Naive thymus-derived CD4-positive, alpha-beta T cell (primary cell): ENCODE measurements at regions not wholly inside any gene's neighbourhood (a gene's known extent, or its start where the extent isn't known, plus 50 kb on each side); places are given as distances from the start of the nearest gene placed in this dataset.

Experiments
- ATAC-seq: fragments of 150-1000 bp; cut with Tn5 transposase; 2 replicates; pipeline ENCODE4 v1.10.0; 2021; ENCODE audit warnings: mild to moderate bottlenecking, moderate library complexity
- CTCF ChIA-PET: fragments of 350-600 bp; sonication (Branson Sonifier 250); formaldehyde crosslinking; loops from one replicate; lab custom pipeline; 2021; ENCODE audit warnings: antibody characterized with exemption; lab: Charles Lee
- POLR2A ChIA-PET: fragments of 350-600 bp; sonication (Branson Sonifier 250); formaldehyde crosslinking; loops from one replicate; lab custom pipeline; 2021; ENCODE audit warnings: antibody characterized with exemption, inconsistent platforms; lab: Charles Lee
- DNase-seq, 9 donors: peaks; one replicate each; pipeline versions ENCODE4 v3.0.0 to v3.0.0-alpha.2; 2020 to 2022; ENCODE audit warnings: mixed read lengths in 1 of 9
- H3K27ac ChIP-seq: one replicate; pipeline ENCODE4 v1.7.0; 2013; ENCODE audit warnings: mild to moderate bottlenecking, low read depth, low read length, moderate library complexity
- H3K27me3 ChIP-seq, 2 donors: one replicate each; pipeline ENCODE4 v1.7.0; 2013; ENCODE audit warnings: low read length in 2 of 2, mild to moderate bottlenecking in 2 of 2, moderate library complexity in 2 of 2; ENCODE audit not compliant: control insufficient read depth in 2 of 2, insufficient read depth in 2 of 2
- H3K36me3 ChIP-seq, 3 experiments: 1 replicate in 2 of 3; 2 replicates in 1 of 3; pipeline ENCODE4 v1.7.0; 2013; ENCODE audit warnings: low read length in 3 of 3, mild to moderate bottlenecking in 3 of 3, moderate library complexity in 1 of 3; ENCODE audit not compliant: insufficient read depth in 3 of 3, control insufficient read depth in 2 of 3
- H3K4me1 ChIP-seq, 2 donors: one replicate each; pipeline ENCODE4 v1.7.0; 2013; ENCODE audit warnings: low read length in 2 of 2, mild to moderate bottlenecking in 2 of 2, moderate library complexity in 1 of 2; ENCODE audit not compliant: control insufficient read depth in 2 of 2, insufficient read depth in 2 of 2
- H3K4me3 ChIP-seq: 2 replicates; pipeline ENCODE4 v1.7.0; 2013; ENCODE audit warnings: mild to moderate bottlenecking, low read length
- H3K9me3 ChIP-seq, 3 experiments: 1 replicate in 2 of 3; 2 replicates in 1 of 3; pipeline ENCODE4 v1.7.0; 2013; ENCODE audit warnings: low read length in 3 of 3; ENCODE audit not compliant: control insufficient read depth in 2 of 3
- H3K27ac Mint-ChIP-seq, 9 donors: one replicate each; pipeline ENCODE4 v1.8.0; 2020 to 2022; ENCODE audit warnings: mixed read lengths in 9 of 9, mild to moderate bottlenecking in 8 of 9, moderate library complexity in 5 of 9, inconsistent platforms in 2 of 9
- H3K27me3 Mint-ChIP-seq, 5 donors: one replicate each; pipeline ENCODE4 v1.8.0; 2021 to 2022; ENCODE audit warnings: mixed read lengths in 5 of 5, mild to moderate bottlenecking in 1 of 5
- H3K36me3 Mint-ChIP-seq, 5 donors: one replicate each; pipeline ENCODE4 v1.8.0; 2020 to 2022; ENCODE audit warnings: mixed read lengths in 5 of 5, mild to moderate bottlenecking in 3 of 5, inconsistent platforms in 1 of 5
- H3K4me1 Mint-ChIP-seq, 7 donors: one replicate each; pipeline ENCODE4 v1.8.0; 2020 to 2022; ENCODE audit warnings: mixed read lengths in 7 of 7, mild to moderate bottlenecking in 3 of 7, inconsistent platforms in 1 of 7
- H3K4me3 Mint-ChIP-seq, 10 donors: one replicate each; pipeline ENCODE4 v1.8.0; 2020 to 2022; ENCODE audit warnings: mild to moderate bottlenecking in 10 of 10, mixed read lengths in 10 of 10, moderate library complexity in 6 of 10, inconsistent platforms in 2 of 10
- H3K9me3 Mint-ChIP-seq, 11 donors: one replicate each; pipeline ENCODE4 v1.8.0; 2020 to 2022; ENCODE audit warnings: mixed read lengths in 11 of 11, mild to moderate bottlenecking in 4 of 11, inconsistent platforms in 1 of 11, moderate library complexity in 1 of 11
- intact Hi-C, 2 donors: fragments of 100-400 bp; cut with micrococcal nuclease; formaldehyde crosslinking; loops; one replicate each; pipeline ENCODE4 v1.15.1; 2023

DNA sequence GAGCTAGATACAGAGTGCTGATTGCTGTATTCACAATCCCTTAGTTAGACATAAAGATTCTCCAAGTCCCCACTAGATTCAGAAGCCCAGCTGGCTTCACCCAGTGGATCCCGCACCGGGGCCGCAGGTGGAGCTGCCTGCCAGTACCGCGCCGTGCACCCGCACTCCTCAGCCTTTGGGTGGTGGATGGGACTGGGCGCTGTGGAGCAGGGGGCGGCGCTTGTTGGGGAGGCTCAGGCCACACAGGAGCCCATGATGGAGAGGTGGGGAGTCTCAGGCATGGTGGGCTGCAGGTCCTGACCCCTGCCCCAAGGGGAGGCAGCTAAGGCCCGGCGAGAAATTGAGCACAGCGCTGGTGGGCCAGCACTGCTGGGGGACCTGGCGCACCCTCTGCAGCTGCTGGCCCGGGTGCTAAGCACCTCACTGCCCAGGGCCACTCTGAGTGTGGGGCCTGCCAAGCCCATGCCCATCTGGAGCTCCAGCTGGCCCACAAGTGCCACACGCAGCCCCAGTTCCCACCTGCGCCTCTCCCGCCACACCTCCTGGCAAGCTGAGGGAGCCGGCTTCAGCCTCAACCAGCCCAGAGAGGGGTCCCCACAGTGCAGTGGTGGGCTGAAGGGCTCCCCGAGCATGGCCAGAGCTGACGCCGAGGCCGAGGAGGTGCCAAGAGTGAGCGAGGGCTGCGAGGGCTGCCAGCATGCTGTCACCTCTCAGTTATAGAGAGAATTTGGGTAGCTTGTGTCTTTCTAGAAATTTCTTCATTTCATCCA, 417.6 kb downstream of the METTL15 start:
- H3K4me1 Mint-ChIP-seq, result no peaks in the 10 kb centered on the region
- POLR2A ChIA-PET, result no interaction called here

DNA sequence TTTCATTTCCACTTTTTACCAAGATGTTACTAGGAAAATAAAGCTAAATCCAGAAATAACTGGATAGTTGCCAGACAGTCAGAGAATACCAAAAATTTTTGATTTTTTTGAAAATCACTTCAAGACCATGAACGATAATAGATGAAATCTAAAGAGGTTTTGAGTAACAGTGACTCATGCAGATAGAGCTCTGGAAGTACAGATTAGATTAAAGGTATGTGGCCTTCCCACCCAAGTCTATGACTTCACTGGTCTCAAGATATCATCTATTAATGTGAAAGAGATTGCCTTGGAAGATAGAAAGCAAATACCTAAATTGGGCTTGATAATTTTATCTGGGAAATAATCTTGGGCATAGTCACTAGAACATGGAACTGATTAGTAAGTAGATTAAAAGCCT, 415.9 kb downstream of the METTL15 start:
- ChIA-PET CTCF (no interaction called here), POLR2A (no interaction called here)
- ATAC-seq, result no peak
- H3K27ac ChIP-seq, result no peak overlapping the region
- Mint-ChIP-seq H3K4me3 (no peak overlapping the region), H3K9me3 (peaks cover 4 to 30% (median 18%) of the 10 kb centered on the region in 11 donors), H3K27ac (no peak overlapping the region), H3K27me3 (no peaks in the 10 kb centered on the region), H3K36me3 (peaks cover 0 to 9% (median 3%) of the 10 kb centered on the region in 5 donors), H3K4me1 (no peaks in the 10 kb centered on the region)
- H3K4me1 ChIP-seq, result no peaks in the 10 kb centered on the region
- H3K27me3 ChIP-seq, result no peaks in the 10 kb centered on the region
- no peaks in the 10 kb centered on the region for H3K36me3 ChIP-seq
- intact Hi-C loops, result no loop called here
- no peak overlapping the region for H3K4me3 ChIP-seq
- DNase-seq, result no peak
- no peaks in the 10 kb centered on the region for H3K9me3 ChIP-seq

More for the DNA sequence above, 417.6 kb downstream of the METTL15 start:
- ATAC-seq (no peak), DNase-seq (no peak)
- Mint-ChIP-seq H3K9me3 (peaks cover 4 to 30% (median 18%) of the 10 kb centered on the region in 11 donors), H3K27me3 (no peaks in the 10 kb centered on the region), H3K36me3 (peaks cover 0 to 9% (median 3%) of the 10 kb centered on the region in 5 donors), H3K4me3 (no peak overlapping the region), H3K27ac (no peak overlapping the region)
- Histone ChIP-seq H3K27me3 (no peaks in the 10 kb centered on the region), H3K4me1 (no peaks in the 10 kb centered on the region), H3K36me3 (no peaks in the 10 kb centered on the region), H3K4me3 (no peak overlapping the region), H3K27ac (no peak overlapping the region), H3K9me3 (no peaks in the 10 kb centered on the region)
- CTCF ChIA-PET, result no interaction called here
- intact Hi-C loops, result loop anchor here in 1 of 2 donors (5.0 kb wide), 1 partner anchor 689 kb away; no protein-coding TSS in a partner anchor

- Mint-ChIP-seq H3K4me3 (no peak overlapping the region), H3K27me3 (no peaks in the 10 kb centered on the region), H3K36me3 (peaks cover 0 to 4% (median 0%) of the 10 kb centered on the region in 5 donors), H3K27ac (no peak overlapping the region), H3K9me3 (peaks cover 4 to 20% (median 12%) of the 10 kb centered on the region in 11 donors), H3K4me1 (no peaks in the 10 kb centered on the region)
- Histone ChIP-seq H3K27me3 (no peaks in the 10 kb centered on the region), H3K9me3 (no peaks in the 10 kb centered on the region), H3K27ac (no peak overlapping the region), H3K4me1 (no peaks in the 10 kb centered on the region), H3K4me3 (no peak overlapping the region), H3K36me3 (no peaks in the 10 kb centered on the region)
- intact Hi-C loops, result no loop called here
- POLR2A ChIA-PET, result no interaction called here
- CTCF ChIA-PET, result no interaction called here
- DNase-seq (no peak), ATAC-seq (no peak)
Observed at GRCh38 chr11:28521075-28521474, 412.9 kb downstream of the METTL15 start.

DNA sequence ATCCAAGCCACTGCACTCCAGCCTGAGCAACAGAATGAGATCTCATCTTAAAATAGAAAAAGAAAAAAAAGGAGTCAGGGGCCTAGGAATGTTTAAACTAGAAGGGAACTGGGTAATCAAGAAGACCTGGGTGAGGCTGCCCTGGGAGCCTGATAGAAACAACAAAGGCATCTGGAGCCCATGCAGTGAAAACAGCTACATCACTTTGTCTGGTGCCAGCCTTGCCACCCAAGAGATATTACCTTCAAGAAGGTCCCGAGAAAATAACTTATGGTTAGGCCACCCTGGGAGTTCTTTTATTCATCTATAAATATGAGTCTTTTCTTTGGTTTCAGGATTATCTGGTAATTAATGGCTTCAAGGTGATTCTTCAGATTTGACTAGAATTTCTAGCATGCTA, 412.1 kb downstream of the METTL15 start:
- Mint-ChIP-seq H3K4me1 (no peaks in the 10 kb centered on the region), H3K4me3 (no peak overlapping the region), H3K27me3 (no peaks in the 10 kb centered on the region), H3K9me3 (peaks cover 2 to 17% (median 9%) of the 10 kb centered on the region in 11 donors), H3K36me3 (peaks cover 0 to 4% (median 0%) of the 10 kb centered on the region in 5 donors), H3K27ac (no peak overlapping the region)
- H3K36me3 ChIP-seq, result no peaks in the 10 kb centered on the region
- H3K4me1 ChIP-seq, result no peaks in the 10 kb centered on the region
- ATAC-seq (no peak), DNase-seq (no peak)
- H3K27ac ChIP-seq, result no peak overlapping the region
- no peaks in the 10 kb centered on the region for H3K9me3 ChIP-seq
- intact Hi-C loops, result no loop called here
- ChIA-PET POLR2A (no interaction called here), CTCF (no interaction called here)
- no peak overlapping the region for H3K4me3 ChIP-seq
- H3K27me3 ChIP-seq, result no peaks in the 10 kb centered on the region

GRCh38 chr11:28518825-28519224, 410.6 kb downstream of the METTL15 start:
- Histone ChIP-seq H3K36me3 (no peaks in the 10 kb centered on the region), H3K9me3 (no peaks in the 10 kb centered on the region), H3K27me3 (no peaks in the 10 kb centered on the region), H3K4me3 (no peak overlapping the region), H3K4me1 (no peaks in the 10 kb centered on the region), H3K27ac (no peak overlapping the region)
- Mint-ChIP-seq H3K36me3 (no peaks in the 10 kb centered on the region), H3K9me3 (peaks cover 0 to 8% (median 2%) of the 10 kb centered on the region in 11 donors), H3K4me3 (no peak overlapping the region), H3K4me1 (no peaks in the 10 kb centered on the region), H3K27ac (no peak overlapping the region), H3K27me3 (no peaks in the 10 kb centered on the region)
- DNase-seq, result no peak
- intact Hi-C loops, result no loop called here
- POLR2A ChIA-PET, result no interaction called here
- CTCF ChIA-PET, result no interaction called here
- no peak for ATAC-seq

GRCh38 chr11:28517621-28518020, 409.4 kb downstream of the METTL15 start:
- Histone ChIP-seq H3K36me3 (no peaks in the 10 kb centered on the region), H3K4me1 (no peaks in the 10 kb centered on the region), H3K27me3 (no peaks in the 10 kb centered on the region), H3K27ac (no peak overlapping the region), H3K4me3 (no peak overlapping the region), H3K9me3 (no peaks in the 10 kb centered on the region)
- DNase-seq, result no peak
- ATAC-seq, result no peak
- Mint-ChIP-seq H3K27ac (no peak overlapping the region), H3K9me3 (peaks cover 0 to 16% (median 6%) of the 10 kb centered on the region in 11 donors), H3K36me3 (no peaks in the 10 kb centered on the region), H3K4me3 (no peak overlapping the region), H3K4me1 (no peaks in the 10 kb centered on the region), H3K27me3 (no peaks in the 10 kb centered on the region)
- CTCF ChIA-PET, result no interaction called here
- POLR2A ChIA-PET, result no interaction called here
- intact Hi-C loops, result no loop called here

- Mint-ChIP-seq H3K4me1 (no peaks in the 10 kb centered on the region), H3K27me3 (no peaks in the 10 kb centered on the region), H3K9me3 (peaks cover 0 to 21% (median 6%) of the 10 kb centered on the region in 11 donors), H3K27ac (no peak overlapping the region), H3K4me3 (no peak overlapping the region), H3K36me3 (no peaks in the 10 kb centered on the region)
- DNase-seq, result no peak
- ATAC-seq, result no peak
- H3K9me3 ChIP-seq, result no peaks in the 10 kb centered on the region
- no peaks in the 10 kb centered on the region for H3K36me3 ChIP-seq
- no peaks in the 10 kb centered on the region for H3K27me3 ChIP-seq
- POLR2A ChIA-PET, result no interaction called here
- H3K4me1 ChIP-seq, result no peaks in the 10 kb centered on the region
- CTCF ChIA-PET, result no interaction called here
- intact Hi-C loops, result no loop called here
- H3K27ac ChIP-seq, result no peak overlapping the region
- H3K4me3 ChIP-seq, result no peak overlapping the region
Observed at GRCh38 chr11:28514391-28514790, 406.2 kb downstream of the METTL15 start.
